ENCODE measurements at regions not wholly inside any gene's neighbourhood (a gene's known extent, or its start where the extent isn't known, plus 50 kb on each side); places are given as distances from the start of the nearest gene placed in this dataset.
"Not testable (repeated sequence)": the region's sequence is repeated elsewhere in the genome, so short reads cannot be mapped to it uniquely, and the experiment has no call there.

DNA sequence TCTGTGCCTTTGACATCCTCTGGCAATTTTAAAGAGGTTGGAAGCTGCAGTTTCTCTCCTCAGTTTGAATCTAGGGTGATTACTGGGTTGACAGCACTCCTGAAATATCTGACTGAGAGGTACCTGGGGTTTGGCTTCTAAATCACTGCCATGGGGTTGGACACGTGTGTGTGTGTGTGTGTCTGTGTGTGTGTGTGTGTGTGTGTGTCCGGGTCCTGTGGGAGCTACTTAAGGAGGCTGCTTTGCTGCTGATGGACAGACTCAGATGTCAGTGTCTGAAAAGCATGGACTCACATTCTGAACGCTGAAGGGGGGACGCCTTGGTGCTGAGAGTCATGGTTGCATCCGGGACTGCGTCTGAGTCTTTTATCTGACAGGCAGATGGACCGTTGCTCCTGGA is 299.1 kb upstream of the SFSWAP start:
- not testable (repeated sequence) for H3K27me3 ChIP-seq (ENCODE audit: insufficient read depth, low read length); H3K4me1 ChIP-seq (ENCODE audit: insufficient read depth, low read length); H3K9me3 ChIP-seq (ENCODE audit: low read depth, low read length); H3K4me3 ChIP-seq (ENCODE audit: low read length)

- Histone ChIP-seq H3K4me1 (ENCODE audit: insufficient read depth, low read length) (no peaks in the 10 kb centered on the region), H3K4me3 (ENCODE audit: low read length) (no peak overlapping the region), H3K9me3 (ENCODE audit: low read depth, low read length) (no peaks in the 10 kb centered on the region), H3K27me3 (ENCODE audit: insufficient read depth, low read length) (no peaks in the 10 kb centered on the region)
Observed at GRCh38 chr12:131413006-131413405, 297.9 kb upstream of the SFSWAP start.

DNA sequence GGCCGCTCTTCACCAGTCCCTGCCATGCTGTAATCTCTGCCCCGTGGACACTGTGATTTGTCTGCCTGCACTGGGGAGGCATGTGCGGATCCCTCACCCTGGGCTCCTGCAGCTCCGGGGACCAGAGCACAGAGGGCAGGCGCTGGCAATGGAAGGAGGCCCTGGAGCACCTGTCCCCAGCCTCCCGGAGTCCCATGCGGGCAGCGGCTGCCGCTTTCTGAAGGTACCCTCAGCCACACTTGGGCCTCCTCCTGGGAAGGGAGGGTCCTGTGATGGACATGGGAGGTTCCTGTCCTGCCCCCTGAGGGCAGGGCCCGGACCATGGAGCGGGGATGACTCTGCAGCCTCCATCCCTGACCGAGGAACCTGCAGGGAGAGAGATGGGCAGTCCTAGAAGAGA is 297.4 kb upstream of the SFSWAP start:
- Histone ChIP-seq H3K27me3 (ENCODE audit: insufficient read depth, low read length) (no peaks in the 10 kb centered on the region), H3K4me1 (ENCODE audit: insufficient read depth, low read length) (no peaks in the 10 kb centered on the region)

GRCh38 chr12:131414155-131414922 is 296.6 kb upstream of the SFSWAP start:
- not testable (repeated sequence) for H3K9me3 ChIP-seq (ENCODE audit: low read depth, low read length); H3K27me3 ChIP-seq (ENCODE audit: insufficient read depth, low read length); H3K4me3 ChIP-seq (ENCODE audit: low read length); H3K4me1 ChIP-seq (ENCODE audit: insufficient read depth, low read length)

More for the DNA sequence above, 297.4 kb upstream of the SFSWAP start:
- Histone ChIP-seq H3K9me3 (ENCODE audit: low read depth, low read length) (no peaks in the 10 kb centered on the region), H3K4me3 (ENCODE audit: low read length) (no peak overlapping the region)

- H3K4me1 ChIP-seq (ENCODE audit: insufficient read depth, low read length), result no peaks in the 10 kb centered on the region
- H3K9me3 ChIP-seq (ENCODE audit: low read depth, low read length), result no peaks in the 10 kb centered on the region
- H3K4me3 ChIP-seq (ENCODE audit: low read length), result no peak overlapping the region
- no peaks in the 10 kb centered on the region for H3K27me3 ChIP-seq (ENCODE audit: insufficient read depth, low read length)
Observed at GRCh38 chr12:131415781-131416180, 295.1 kb upstream of the SFSWAP start.

GRCh38 chr12:131418121-131418520 is 292.8 kb upstream of the SFSWAP start:
- no peaks in the 10 kb centered on the region for H3K27me3 ChIP-seq (ENCODE audit: insufficient read depth, low read length)
- H3K9me3 ChIP-seq (ENCODE audit: low read depth, low read length), result no peaks in the 10 kb centered on the region
- H3K4me3 ChIP-seq (ENCODE audit: low read length), result no peak overlapping the region
- no peaks in the 10 kb centered on the region for H3K4me1 ChIP-seq (ENCODE audit: insufficient read depth, low read length)

DNA sequence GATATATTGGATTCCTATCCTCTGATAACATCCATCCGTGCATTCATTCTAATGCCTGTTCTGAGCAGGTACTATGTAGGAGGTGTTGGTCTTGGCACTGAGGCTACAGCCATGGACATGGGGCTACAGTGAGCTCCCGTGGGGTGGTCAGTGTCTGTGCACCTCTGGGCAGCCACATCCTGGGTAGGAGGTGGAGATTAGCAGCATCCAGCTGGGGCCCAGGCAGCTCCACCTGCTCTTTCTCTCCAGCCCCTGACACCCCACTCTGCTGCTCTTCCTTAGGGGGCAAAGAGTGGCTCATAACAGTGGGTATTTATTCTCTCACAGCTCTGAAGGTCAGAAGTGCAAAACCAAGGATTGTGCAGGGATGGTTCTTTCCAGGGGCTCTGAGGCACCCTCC is 292.0 kb upstream of the SFSWAP start:
- no peaks in the 10 kb centered on the region for H3K27me3 ChIP-seq (ENCODE audit: insufficient read depth, low read length)
- H3K9me3 ChIP-seq (ENCODE audit: low read depth, low read length), result no peaks in the 10 kb centered on the region
- H3K4me1 ChIP-seq (ENCODE audit: insufficient read depth, low read length), result no peaks in the 10 kb centered on the region
- no peak overlapping the region for H3K4me3 ChIP-seq (ENCODE audit: low read length)

DNA sequence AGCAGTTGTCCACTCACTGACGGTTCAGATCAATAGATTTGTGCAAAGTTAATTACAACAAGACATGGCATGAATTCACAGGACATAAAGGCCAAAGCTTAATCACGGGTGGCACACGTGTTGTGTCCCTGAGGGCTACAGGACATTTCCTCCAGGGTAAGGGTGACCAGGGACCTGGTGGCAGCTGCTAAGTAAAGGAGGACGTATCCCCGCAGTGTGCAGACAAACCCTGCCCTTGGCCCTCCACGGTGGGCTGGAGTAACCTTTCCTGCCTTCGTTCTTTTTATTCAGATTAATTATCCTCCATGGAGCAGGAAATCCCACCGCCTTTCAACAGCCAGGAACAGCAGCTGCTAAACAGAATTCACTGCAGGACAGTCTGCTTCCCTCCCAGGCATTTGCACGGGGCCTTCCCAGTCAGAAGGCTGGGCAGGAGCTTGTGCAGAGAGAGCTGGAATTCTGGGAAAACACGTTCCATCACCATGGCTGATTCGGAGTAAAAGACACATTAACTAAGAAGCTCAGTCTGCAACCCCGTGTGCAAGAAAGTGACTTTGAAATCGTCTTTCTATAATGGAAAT is 289.9 kb upstream of the SFSWAP start:
- H3K4me3 ChIP-seq (ENCODE audit: low read length), result no peak overlapping the region
- H3K4me1 ChIP-seq (ENCODE audit: insufficient read depth, low read length), result no peaks in the 10 kb centered on the region
- no peaks in the 10 kb centered on the region for H3K27me3 ChIP-seq (ENCODE audit: insufficient read depth, low read length)
- H3K9me3 ChIP-seq (ENCODE audit: low read depth, low read length), result peaks cover 5% of the 10 kb centered on the region

DNA sequence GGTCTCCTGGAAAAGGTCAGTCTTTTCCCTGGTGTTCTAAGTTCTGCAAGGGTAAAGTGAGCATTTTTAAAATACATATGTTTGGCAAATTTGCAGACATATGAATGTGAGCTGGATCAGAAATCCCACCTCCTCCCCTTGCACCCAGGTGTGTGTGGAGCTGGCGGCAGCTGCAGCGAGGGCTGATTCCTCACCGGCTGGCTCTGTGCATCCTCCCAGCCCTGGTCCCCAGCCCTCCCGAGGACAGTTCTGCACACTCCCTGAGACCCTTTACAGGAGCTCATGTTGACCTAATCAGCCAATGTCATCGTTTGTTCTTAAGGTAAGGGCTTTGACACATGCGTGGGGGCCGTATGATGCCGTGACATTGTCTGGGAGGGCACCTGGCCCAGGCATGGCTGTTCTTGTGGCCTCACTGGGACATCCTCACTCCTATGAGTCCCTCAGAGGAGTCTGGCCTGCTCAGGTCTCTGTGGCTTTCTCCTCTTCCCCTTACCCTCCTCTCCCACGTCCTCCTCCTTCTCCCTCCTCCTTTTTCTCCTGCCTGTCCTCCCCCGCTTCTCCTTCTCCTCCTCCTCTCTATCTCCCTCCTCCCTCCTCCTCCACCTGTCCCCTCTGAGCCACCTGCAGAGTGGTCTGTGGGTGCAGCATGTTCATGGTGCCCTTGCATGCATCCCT is 289.2 kb upstream of the SFSWAP start:
- peaks cover 5% of the 10 kb centered on the region for H3K9me3 ChIP-seq (ENCODE audit: low read depth, low read length)
- H3K4me3 ChIP-seq (ENCODE audit: low read length), result no peak overlapping the region
- no peaks in the 10 kb centered on the region for H3K27me3 ChIP-seq (ENCODE audit: insufficient read depth, low read length)
- no peaks in the 10 kb centered on the region for H3K4me1 ChIP-seq (ENCODE audit: insufficient read depth, low read length)

DNA sequence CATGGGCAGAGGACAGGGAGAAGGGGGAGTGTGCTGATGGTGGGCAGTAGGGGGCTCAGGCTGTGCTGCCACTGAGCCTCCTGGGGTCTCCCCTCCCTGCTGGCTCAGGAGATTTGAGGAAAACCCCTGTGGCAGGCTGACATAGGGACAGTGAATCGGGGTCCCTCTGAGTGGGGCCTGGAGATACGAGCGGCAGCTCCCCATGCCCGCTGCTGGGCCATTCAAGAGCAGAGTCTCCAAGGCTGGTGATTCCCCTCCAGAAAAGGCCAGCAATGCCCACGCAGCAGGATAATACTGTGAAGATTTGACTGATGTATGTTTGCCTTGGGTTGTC is 288.7 kb upstream of the SFSWAP start:
- Histone ChIP-seq H3K4me1 (ENCODE audit: insufficient read depth, low read length) (no peaks in the 10 kb centered on the region), H3K4me3 (ENCODE audit: low read length) (no peak overlapping the region), H3K27me3 (ENCODE audit: insufficient read depth, low read length) (no peaks in the 10 kb centered on the region), H3K9me3 (ENCODE audit: low read depth, low read length) (peaks cover 5% of the 10 kb centered on the region)

GRCh38 chr12:131422744-131423143 is 288.1 kb upstream of the SFSWAP start:
- H3K9me3 ChIP-seq (ENCODE audit: low read depth, low read length), result peaks cover 5% of the 10 kb centered on the region

DNA sequence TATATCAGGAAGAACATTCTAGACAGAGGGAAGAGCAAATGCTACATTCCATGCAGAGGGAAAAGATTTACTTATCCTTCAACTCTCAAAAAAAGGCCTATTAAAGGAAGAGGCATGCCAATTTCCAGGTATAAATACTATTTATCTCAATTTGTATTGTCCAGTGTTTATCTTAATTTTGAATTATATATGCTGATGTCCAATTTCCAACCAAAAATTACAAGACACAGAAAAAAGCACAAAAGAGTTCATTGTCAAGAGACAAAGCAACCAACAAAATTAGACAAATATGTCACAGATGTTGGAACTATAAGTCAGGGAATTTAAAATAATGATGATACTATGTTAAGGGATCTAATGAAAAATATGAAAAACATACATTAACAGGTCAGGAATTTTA is 286.6 kb upstream of the SFSWAP start:
- H3K27me3 ChIP-seq (ENCODE audit: insufficient read depth, low read length), result no peaks in the 10 kb centered on the region
- no peaks in the 10 kb centered on the region for H3K4me1 ChIP-seq (ENCODE audit: insufficient read depth, low read length)
- peaks cover 5% of the 10 kb centered on the region for H3K9me3 ChIP-seq (ENCODE audit: low read depth, low read length)
- H3K4me3 ChIP-seq (ENCODE audit: low read length), result no peak overlapping the region

More at GRCh38 chr12:131422744-131423143, 288.1 kb upstream of the SFSWAP start:
- Histone ChIP-seq H3K4me3 (ENCODE audit: low read length) (no peak overlapping the region), H3K4me1 (ENCODE audit: insufficient read depth, low read length) (no peaks in the 10 kb centered on the region), H3K27me3 (ENCODE audit: insufficient read depth, low read length) (no peaks in the 10 kb centered on the region)

- H3K9me3 ChIP-seq (ENCODE audit: low read depth, low read length), result peaks cover 5% of the 10 kb centered on the region
- no peaks in the 10 kb centered on the region for H3K4me1 ChIP-seq (ENCODE audit: insufficient read depth, low read length)
- no peaks in the 10 kb centered on the region for H3K27me3 ChIP-seq (ENCODE audit: insufficient read depth, low read length)
- H3K4me3 ChIP-seq (ENCODE audit: low read length), result no peak overlapping the region
Observed at GRCh38 chr12:131425112-131426075, 285.5 kb upstream of the SFSWAP start.

- no peaks in the 10 kb centered on the region for H3K4me1 ChIP-seq (ENCODE audit: insufficient read depth, low read length)
- peaks cover 5% of the 10 kb centered on the region for H3K9me3 ChIP-seq (ENCODE audit: low read depth, low read length)
- H3K4me3 ChIP-seq (ENCODE audit: low read length), result no peak overlapping the region
- no peaks in the 10 kb centered on the region for H3K27me3 ChIP-seq (ENCODE audit: insufficient read depth, low read length)
Observed at GRCh38 chr12:131428091-131428685, 282.7 kb upstream of the SFSWAP start.

Measured in mononuclear cell (primary cell).